ENCODE measurements at regions not wholly inside any gene's neighbourhood (a gene's known extent, or its start where the extent isn't known, plus 50 kb on each side); places are given as distances from the start of the nearest gene placed in this dataset.

DNA sequence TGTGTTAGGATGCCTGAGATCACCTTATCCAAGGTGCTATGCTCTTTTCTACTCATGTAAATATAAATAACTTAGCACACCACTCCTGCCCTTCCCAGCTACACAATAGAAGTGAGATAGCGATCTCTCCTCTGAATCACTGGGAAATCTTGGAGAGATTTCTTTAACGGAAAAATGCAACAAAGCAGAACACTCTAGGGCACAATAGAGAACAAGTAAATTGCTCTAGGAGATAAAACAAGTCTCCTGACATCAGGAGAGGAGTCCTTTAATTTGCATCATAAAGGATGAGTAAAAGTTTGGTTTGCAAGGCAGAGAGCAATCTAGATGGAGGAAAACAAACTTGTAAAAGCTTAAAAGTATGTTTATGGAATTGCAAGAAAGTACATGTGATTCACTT, 224.1 kb downstream of the PAX3 start:
- POLR2A ChIA-PET = no interaction called here
- TF ChIP-seq ZBTB21 (CRISPR knock-in tag; IDR thresholded peaks at IDR 0.05) = no peak
- TF ChIP-seq KDM2A (CRISPR knock-in tag; IDR thresholded peaks at IDR 0.05; ENCODE audit: borderline replicate concordance, low read depth) = no peak
- TF ChIP-seq U2AF2 (IDR thresholded peaks at IDR 0.05; ENCODE audit: low read depth, low read length) = no peak
- no peak for TF ChIP-seq FOXM1 (CRISPR knock-in tag; IDR thresholded peaks at IDR 0.05)
- TF ChIP-seq AGO2 (optimal IDR thresholded peaks at IDR 0.05; ENCODE audit: low read depth, low read length) = no peak
- TF ChIP-seq, protein P1, sequence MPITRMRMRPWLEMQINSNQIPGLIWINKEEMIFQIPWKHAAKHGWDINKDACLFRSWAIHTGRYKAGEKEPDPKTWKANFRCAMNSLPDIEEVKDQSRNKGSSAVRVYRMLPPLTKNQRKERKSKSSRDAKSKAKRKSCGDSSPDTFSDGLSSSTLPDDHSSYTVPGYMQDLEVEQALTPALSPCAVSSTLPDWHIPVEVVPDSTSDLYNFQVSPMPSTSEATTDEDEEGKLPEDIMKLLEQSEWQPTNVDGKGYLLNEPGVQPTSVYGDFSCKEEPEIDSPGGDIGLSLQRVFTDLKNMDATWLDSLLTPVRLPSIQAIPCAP (CRISPR knock-in tag; IDR thresholded peaks at IDR 0.05; ENCODE audit: low read depth) = no peak
- no peak for TF ChIP-seq ZNF543 (CRISPR knock-in tag; IDR thresholded peaks at IDR 0.05)
- no peak for TF ChIP-seq ZNF777 (CRISPR knock-in tag; IDR thresholded peaks at IDR 0.05)
- no peak for TF ChIP-seq MBNL3 (CRISPR knock-in tag; conservative IDR thresholded peaks at IDR 0.05)
- no peak for TF ChIP-seq ZNF30 (CRISPR knock-in tag; IDR thresholded peaks at IDR 0.05)
- TF ChIP-seq ZNF672 (CRISPR knock-in tag; IDR thresholded peaks at IDR 0.05) = no peak
- TF ChIP-seq HMG20A (CRISPR knock-in tag; IDR thresholded peaks at IDR 0.05; ENCODE audit: borderline replicate concordance) = no peak
- no peaks in the 10 kb centered on the region for H3K36me3 ChIP-seq (replicated peaks in 1 of 2; ENCODE audit: control insufficient read depth in 1 of 2, insufficient read depth in 2 of 2, low read length in 2 of 2)
- DNase-seq (ENCODE audit: low spot score) (no peak), FAIRE-seq (no peak), ATAC-seq (no peak)
- CTCF ChIA-PET (ENCODE audit: low intra/inter-chr PET ratio, low total read pairs) = no interaction called here
- in situ Hi-C loops (cut with HindIII; ENCODE audit: extremely low pct_ligation_motif_present, low pct_unique_long_range_greater_than_20kb) (no loop called here), intact Hi-C loops (cut with micrococcal nuclease; ENCODE audit: unreplicated experiment) (no loop called here)
- BruUV-seq (replicated peaks) = no TSS peak
- H3K27ac ChIP-seq (ENCODE audit: extremely low read length, insufficient read depth, low read length) = no peak overlapping the region
- H3K27me3 ChIP-seq (ENCODE audit: control insufficient read depth in 1 of 2, insufficient read depth in 2 of 2, low read length in 2 of 2) = peaks cover 0 to 11% of the 10 kb centered on the region in 2 experiments; a peak in 2 of 5 replicates
- H3K4me1 ChIP-seq (ENCODE audit: insufficient read depth, low read length) = no peaks in the 10 kb centered on the region
- no peaks in the 10 kb centered on the region for H3K9me3 ChIP-seq (ENCODE audit: low read length)
- no peak overlapping the region for H3K4me2 ChIP-seq (ENCODE audit: low read depth, low read length)
- no peak overlapping the region for H2AFZ ChIP-seq (ENCODE audit: low read length)
- H3K9ac ChIP-seq (ENCODE audit: insufficient read depth, low read depth, low read length) = no peak overlapping the region
- H4K20me1 ChIP-seq (ENCODE audit: insufficient read depth, low read length) = no peaks in the 10 kb centered on the region
- 0% methylated on average over 2 of the region's 2 CpGs for WGBS (ENCODE audit: low lambda C conversion rate)
- H3K4me3 ChIP-seq (replicated peaks in 1 of 3; ENCODE audit: insufficient read depth in 1 of 3, low read depth in 2 of 3, low read length in 3 of 3) = no peak overlapping the region
- H3K79me2 ChIP-seq (ENCODE audit: insufficient read depth, low read length) = no peaks in the 10 kb centered on the region

Measured in HepG2 (cell line).